ENCODE measurements at regions not wholly inside any gene's neighbourhood (a gene's known extent, or its start where the extent isn't known, plus 50 kb on each side); places are given as distances from the start of the nearest gene placed in this dataset.
A peak's percentile ranks its signal among the peaks of the same experiment; 100 is the strongest.

DNA sequence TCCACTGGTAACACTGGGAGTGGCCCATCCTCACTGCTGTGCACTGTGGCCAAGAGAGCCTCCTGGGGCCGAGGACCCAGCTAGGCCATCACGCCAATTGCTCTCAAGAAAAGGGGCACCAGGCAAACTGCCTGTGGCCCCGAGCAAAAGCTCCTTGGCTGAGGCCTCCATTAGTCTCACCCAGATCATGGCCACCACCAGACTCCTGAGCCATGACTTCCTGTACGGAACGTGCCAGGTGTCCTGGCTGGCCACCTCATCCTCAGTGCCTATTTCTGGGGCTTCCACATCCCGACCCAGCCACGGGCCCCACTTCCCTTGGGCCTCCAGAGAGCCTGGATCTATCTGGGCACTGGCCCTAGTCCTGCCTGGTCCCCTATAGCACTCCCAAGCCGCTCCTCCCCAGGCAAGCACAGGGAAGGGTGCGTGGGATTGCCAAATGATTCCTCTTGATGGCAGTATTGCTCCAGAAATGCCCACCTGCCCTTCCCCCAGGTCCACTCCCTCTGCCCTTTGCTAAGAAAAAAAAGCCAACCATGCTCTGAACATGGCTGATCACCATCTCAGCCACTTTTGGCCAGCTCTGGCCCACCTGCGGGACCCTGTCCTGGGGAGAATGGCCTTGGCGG lies 212.6 kb upstream of the AGTR2 start:
- no peak for DNase-seq (ENCODE audit: low spot score)
- TF ChIP-seq, protein P1, sequence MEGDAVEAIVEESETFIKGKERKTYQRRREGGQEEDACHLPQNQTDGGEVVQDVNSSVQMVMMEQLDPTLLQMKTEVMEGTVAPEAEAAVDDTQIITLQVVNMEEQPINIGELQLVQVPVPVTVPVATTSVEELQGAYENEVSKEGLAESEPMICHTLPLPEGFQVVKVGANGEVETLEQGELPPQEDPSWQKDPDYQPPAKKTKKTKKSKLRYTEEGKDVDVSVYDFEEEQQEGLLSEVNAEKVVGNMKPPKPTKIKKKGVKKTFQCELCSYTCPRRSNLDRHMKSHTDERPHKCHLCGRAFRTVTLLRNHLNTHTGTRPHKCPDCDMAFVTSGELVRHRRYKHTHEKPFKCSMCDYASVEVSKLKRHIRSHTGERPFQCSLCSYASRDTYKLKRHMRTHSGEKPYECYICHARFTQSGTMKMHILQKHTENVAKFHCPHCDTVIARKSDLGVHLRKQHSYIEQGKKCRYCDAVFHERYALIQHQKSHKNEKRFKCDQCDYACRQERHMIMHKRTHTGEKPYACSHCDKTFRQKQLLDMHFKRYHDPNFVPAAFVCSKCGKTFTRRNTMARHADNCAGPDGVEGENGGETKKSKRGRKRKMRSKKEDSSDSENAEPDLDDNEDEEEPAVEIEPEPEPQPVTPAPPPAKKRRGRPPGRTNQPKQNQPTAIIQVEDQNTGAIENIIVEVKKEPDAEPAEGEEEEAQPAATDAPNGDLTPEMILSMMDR (IDR thresholded peaks at IDR 0.05), result no peak

GRCh38 chrX:115958687-115959359 lies 211.7 kb upstream of the AGTR2 start:
- H3K4me3 ChIP-seq, result no peak overlapping the region
- TF ChIP-seq, protein P1 (IDR thresholded peaks at IDR 0.05), result no peak
- no peaks in the 10 kb centered on the region for H3K4me1 ChIP-seq
- DNase-seq (ENCODE audit: low spot score), result no peak
- H3K27me3 ChIP-seq, result peaks cover 4 to 7% of the 10 kb centered on the region in 2 donors
- H3K36me3 ChIP-seq, result no peaks in the 10 kb centered on the region
- no peak overlapping the region for H3K27ac ChIP-seq
- H3K9me3 ChIP-seq, result no peaks in the 10 kb centered on the region

More for the DNA sequence above, 212.6 kb upstream of the AGTR2 start:
- Histone ChIP-seq H3K36me3 (no peaks in the 10 kb centered on the region), H3K4me1 (no peaks in the 10 kb centered on the region), H3K9me3 (no peaks in the 10 kb centered on the region), H3K4me3 (no peak overlapping the region), H3K27ac (no peak overlapping the region), H3K27me3 (peaks cover 4 to 7% of the 10 kb centered on the region in 2 donors)

DNA sequence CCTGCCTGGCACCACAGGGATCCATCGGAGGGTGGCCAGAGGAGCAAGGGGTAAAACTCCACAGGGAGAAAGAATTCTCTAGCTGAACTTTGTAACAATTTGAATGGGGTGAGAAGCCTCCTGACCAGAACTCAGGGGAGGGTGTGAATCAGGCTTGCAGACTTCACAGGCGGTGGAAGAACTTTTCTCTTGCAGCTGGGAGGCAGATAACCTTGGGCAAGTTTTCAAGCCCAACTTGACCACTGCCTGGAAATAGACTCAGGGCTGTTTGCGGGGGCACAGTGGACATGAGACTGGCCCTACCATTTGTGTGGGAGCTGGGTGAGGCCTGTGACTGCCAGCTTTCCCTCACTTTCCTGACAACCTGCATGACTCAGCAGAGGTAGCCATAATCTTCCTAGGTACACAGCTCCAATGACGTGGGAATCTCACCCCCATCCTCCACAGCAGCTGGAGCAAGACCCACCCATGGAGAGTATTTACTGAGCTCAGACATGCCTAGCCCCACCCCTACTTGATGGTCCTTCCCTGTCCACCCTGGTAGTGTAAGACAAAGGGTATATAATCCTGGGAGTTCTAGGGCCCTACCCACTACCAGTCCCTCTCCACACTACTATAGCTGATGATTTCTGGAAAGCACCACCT lies 210.0 kb upstream of the AGTR2 start:
- Histone ChIP-seq H3K4me1 (no peaks in the 10 kb centered on the region), H3K27ac (peak overlapping the region; percentile 4 to 13), H3K9me3 (no peaks in the 10 kb centered on the region), H3K27me3 (peaks cover 4 to 7% of the 10 kb centered on the region in 2 donors), H3K36me3 (no peaks in the 10 kb centered on the region), H3K4me3 (no peak overlapping the region)
- TF ChIP-seq, protein P1 (IDR thresholded peaks at IDR 0.05), result no peak
- DNase-seq (ENCODE audit: low spot score), result no peak

DNA sequence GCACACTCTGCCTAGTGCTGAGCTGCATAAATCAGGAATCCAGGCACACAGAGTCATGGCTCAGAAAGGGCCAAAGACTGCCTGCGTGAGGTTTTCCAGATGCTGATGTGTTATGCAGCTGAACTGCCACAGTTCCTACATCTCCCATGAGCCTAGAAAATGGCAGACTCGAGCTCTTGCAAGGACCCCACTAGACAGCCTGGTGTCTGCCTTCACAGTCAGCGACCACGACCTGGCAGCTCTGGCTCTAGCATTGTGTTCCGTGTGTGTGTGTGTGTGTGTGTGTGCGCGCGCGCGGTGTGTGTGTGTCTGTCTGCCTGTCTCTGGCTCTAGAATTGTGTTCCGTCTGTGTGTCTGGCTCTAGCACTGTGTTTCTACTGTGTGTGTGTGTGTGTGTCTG lies 203.6 kb upstream of the AGTR2 start:
- no peak overlapping the region for H3K4me3 ChIP-seq
- no peaks in the 10 kb centered on the region for H3K9me3 ChIP-seq
- no peak for DNase-seq (ENCODE audit: low spot score)
- H3K27ac ChIP-seq, result no peak overlapping the region
- no peaks in the 10 kb centered on the region for H3K4me1 ChIP-seq
- no peaks in the 10 kb centered on the region for H3K36me3 ChIP-seq
- TF ChIP-seq, protein P1 (IDR thresholded peaks at IDR 0.05), result no peak
- H3K27me3 ChIP-seq, result peaks cover 0 to under 1% of the 10 kb centered on the region in 2 donors

DNA sequence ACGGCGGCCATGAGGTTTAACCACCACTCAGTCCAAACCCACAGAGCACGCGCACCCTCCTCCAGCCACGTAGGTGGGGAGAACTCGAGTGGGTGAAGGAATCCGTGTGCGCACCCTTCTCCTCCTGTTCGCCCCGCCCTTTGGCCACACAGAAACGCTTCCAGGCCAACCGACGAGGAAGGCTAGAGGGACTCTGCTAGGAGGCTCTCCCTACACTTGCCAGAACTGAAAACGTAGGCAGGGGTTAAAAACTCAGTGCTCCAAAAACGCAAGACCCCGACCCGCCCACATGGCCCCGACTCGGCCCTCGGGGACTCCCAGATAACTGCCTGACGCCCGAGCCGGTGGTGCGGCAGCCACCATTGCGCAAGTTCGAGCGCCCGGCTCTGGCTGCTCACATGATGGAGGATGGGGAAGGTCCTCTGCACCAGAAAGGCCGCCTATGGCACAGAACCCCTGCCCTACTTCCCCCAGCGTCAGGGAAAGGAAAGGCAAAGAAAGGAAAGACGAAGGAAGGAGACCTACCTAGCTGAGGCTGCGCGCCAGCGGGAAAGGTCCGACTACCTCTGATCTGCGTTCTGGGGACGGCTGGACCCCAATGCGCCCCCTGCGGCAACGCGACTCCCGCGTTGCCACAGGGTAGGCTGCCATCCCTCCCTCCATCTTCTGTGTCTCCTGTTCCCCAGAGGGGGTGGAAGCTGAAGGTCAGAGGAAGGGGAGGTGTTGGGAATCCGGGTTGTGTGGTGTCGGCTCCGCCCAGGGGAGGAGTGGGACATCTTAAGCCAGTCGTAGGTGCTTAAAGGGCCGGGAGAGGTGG lies 201.9 kb upstream of the AGTR2 start:
- Histone ChIP-seq H3K4me1 (no peaks in the 10 kb centered on the region), H3K27ac (peak overlapping the region; percentile 69 to 74), H3K27me3 (no peaks in the 10 kb centered on the region), H3K4me3 (peak overlapping the region; percentile 53), H3K9me3 (peaks cover 0 to under 1% of the 10 kb centered on the region in 2 donors), H3K36me3 (no peaks in the 10 kb centered on the region)
- peak; percentile 66 for DNase-seq (ENCODE audit: low spot score)
- TF ChIP-seq, protein P1 (IDR thresholded peaks at IDR 0.05), result no peak

Measured in right atrium auricular region (tissue), 2 donors.